Spleen (tissue), 7 donors: ENCODE measurements at regions not wholly inside any gene's neighbourhood (a gene's known extent, or its start where the extent isn't known, plus 50 kb on each side); places are given as distances from the start of the nearest gene placed in this dataset.

Experiments used
- POLR2A ChIP-seq, 3 donors: fragments of 450-650 bp; IDR thresholded peaks; one replicate each; pipeline ENCODE4 v1.5.1; 2017; ENCODE audit warnings: antibody characterized with exemption in 3 of 3, mild to moderate bottlenecking in 1 of 3
- POLR2AphosphoS5 ChIP-seq, 3 donors: sonication (generic); formaldehyde crosslinking; IDR thresholded peaks; one replicate each; pipeline ENCODE4 v1.5.1; 2017; ENCODE audit warnings: antibody characterized with exemption in 3 of 3
- TF ChIP-seq, protein P1 (sequence below), 11 experiments: fragments of 200-600 bp in 7 of 11; fragments of 450-650 bp in 4 of 11; sonication (generic) in 4 of 11; IDR thresholded peaks in 8 of 11; conservative IDR thresholded peaks in 3 of 11; 1 replicate in 7 of 11; 2 replicates in 4 of 11; pipeline versions ENCODE4 v1.4.0 to v1.8.0; 2016 to 2021; ENCODE audit warnings: antibody characterized with exemption in 11 of 11, inconsistent platforms in 4 of 11, mild to moderate bottlenecking in 1 of 11
- donor health status: DM: no; HTN: no; CAD: no; lungs with moderate emphysema.
- donor health status: DM: no; HTN: no; CAD: no.
- donor health status: DM: no; HTN: no; CAD: no.

DNA sequence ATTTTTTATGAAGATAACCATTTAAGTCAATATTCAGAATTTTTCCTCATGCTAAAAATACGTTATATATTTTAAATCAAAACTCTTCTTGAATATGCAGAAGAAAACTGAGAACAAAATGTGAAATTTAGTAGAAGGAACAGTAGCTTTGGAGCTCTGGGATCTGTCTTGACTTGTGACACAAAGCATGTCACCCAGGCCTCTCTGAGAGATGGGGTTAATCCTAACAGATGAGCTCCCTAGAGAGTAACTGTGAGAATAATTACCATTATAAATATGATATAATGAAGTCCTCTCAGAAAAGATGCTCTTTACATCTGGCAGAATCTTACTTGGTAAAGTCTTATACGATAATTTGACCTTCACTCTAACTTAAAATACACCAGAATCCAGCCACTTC is 272.0 kb downstream of the PTPRC start:
- TF ChIP-seq, protein P1, sequence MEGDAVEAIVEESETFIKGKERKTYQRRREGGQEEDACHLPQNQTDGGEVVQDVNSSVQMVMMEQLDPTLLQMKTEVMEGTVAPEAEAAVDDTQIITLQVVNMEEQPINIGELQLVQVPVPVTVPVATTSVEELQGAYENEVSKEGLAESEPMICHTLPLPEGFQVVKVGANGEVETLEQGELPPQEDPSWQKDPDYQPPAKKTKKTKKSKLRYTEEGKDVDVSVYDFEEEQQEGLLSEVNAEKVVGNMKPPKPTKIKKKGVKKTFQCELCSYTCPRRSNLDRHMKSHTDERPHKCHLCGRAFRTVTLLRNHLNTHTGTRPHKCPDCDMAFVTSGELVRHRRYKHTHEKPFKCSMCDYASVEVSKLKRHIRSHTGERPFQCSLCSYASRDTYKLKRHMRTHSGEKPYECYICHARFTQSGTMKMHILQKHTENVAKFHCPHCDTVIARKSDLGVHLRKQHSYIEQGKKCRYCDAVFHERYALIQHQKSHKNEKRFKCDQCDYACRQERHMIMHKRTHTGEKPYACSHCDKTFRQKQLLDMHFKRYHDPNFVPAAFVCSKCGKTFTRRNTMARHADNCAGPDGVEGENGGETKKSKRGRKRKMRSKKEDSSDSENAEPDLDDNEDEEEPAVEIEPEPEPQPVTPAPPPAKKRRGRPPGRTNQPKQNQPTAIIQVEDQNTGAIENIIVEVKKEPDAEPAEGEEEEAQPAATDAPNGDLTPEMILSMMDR (IDR thresholded peaks at IDR 0.05 in 8 of 11, conservative IDR thresholded peaks at IDR 0.05 in 3 of 11): no peak
- no peak for TF ChIP-seq POLR2AphosphoS5 (IDR thresholded peaks at IDR 0.05)
- TF ChIP-seq POLR2A (IDR thresholded peaks at IDR 0.05): no peak
